ENCODE measurements at regions not wholly inside any gene's neighbourhood (a gene's known extent, or its start where the extent isn't known, plus 50 kb on each side); places are given as distances from the start of the nearest gene placed in this dataset.
"Not testable (repeated sequence)": the region's sequence is repeated elsewhere in the genome, so short reads cannot be mapped to it uniquely, and the experiment has no call there.

GRCh38 chr5:1619531-1619930 lies 95.8 kb upstream of the LPCAT1 start:
- H3K9ac ChIP-seq (ENCODE audit: low read depth in 1 of 2, low read length in 2 of 2); H3K4me3 ChIP-seq (ENCODE audit: low read depth in 1 of 2, low read length in 2 of 2); H3K9me3 ChIP-seq (ENCODE audit: control insufficient read depth in 1 of 2, low read length in 2 of 2); H3K36me3 ChIP-seq (ENCODE audit: control insufficient read depth in 1 of 2, insufficient read depth in 2 of 2, low read length in 2 of 2); H3K27me3 ChIP-seq (ENCODE audit: control insufficient read depth in 1 of 2, insufficient read depth in 2 of 2, low read length in 2 of 2); H3K27ac ChIP-seq (ENCODE audit: low read depth, low read length); H3K4me1 ChIP-seq (ENCODE audit: control insufficient read depth in 1 of 2, insufficient read depth in 2 of 2, low read length in 2 of 2): not testable (repeated sequence)

- H3K9ac ChIP-seq (ENCODE audit: low read depth in 1 of 2, low read length in 2 of 2); H3K4me3 ChIP-seq (ENCODE audit: low read depth in 1 of 2, low read length in 2 of 2); H3K4me1 ChIP-seq (ENCODE audit: control insufficient read depth in 1 of 2, insufficient read depth in 2 of 2, low read length in 2 of 2); H3K27me3 ChIP-seq (ENCODE audit: control insufficient read depth in 1 of 2, insufficient read depth in 2 of 2, low read length in 2 of 2); H3K27ac ChIP-seq (ENCODE audit: low read depth, low read length); H3K9me3 ChIP-seq (ENCODE audit: control insufficient read depth in 1 of 2, low read length in 2 of 2); H3K36me3 ChIP-seq (ENCODE audit: control insufficient read depth in 1 of 2, insufficient read depth in 2 of 2, low read length in 2 of 2): not testable (repeated sequence)
Measured at GRCh38 chr5:1618296-1618865, 94.6 kb upstream of the LPCAT1 start.

- not testable (repeated sequence) for H3K9me3 ChIP-seq (ENCODE audit: control insufficient read depth in 1 of 2, low read length in 2 of 2); H3K9ac ChIP-seq (ENCODE audit: low read depth in 1 of 2, low read length in 2 of 2); H3K4me1 ChIP-seq (ENCODE audit: control insufficient read depth in 1 of 2, insufficient read depth in 2 of 2, low read length in 2 of 2); H3K27me3 ChIP-seq (ENCODE audit: control insufficient read depth in 1 of 2, insufficient read depth in 2 of 2, low read length in 2 of 2); H3K36me3 ChIP-seq (ENCODE audit: control insufficient read depth in 1 of 2, insufficient read depth in 2 of 2, low read length in 2 of 2); H3K4me3 ChIP-seq (ENCODE audit: low read depth in 1 of 2, low read length in 2 of 2); H3K27ac ChIP-seq (ENCODE audit: low read depth, low read length)
Measured at GRCh38 chr5:1617236-1617755, 93.5 kb upstream of the LPCAT1 start.

- not testable (repeated sequence) for H3K27ac ChIP-seq (ENCODE audit: low read depth, low read length); H3K9me3 ChIP-seq (ENCODE audit: control insufficient read depth in 1 of 2, low read length in 2 of 2); H3K9ac ChIP-seq (ENCODE audit: low read depth in 1 of 2, low read length in 2 of 2); H3K4me3 ChIP-seq (ENCODE audit: low read depth in 1 of 2, low read length in 2 of 2); H3K27me3 ChIP-seq (ENCODE audit: control insufficient read depth in 1 of 2, insufficient read depth in 2 of 2, low read length in 2 of 2); H3K4me1 ChIP-seq (ENCODE audit: control insufficient read depth in 1 of 2, insufficient read depth in 2 of 2, low read length in 2 of 2); H3K36me3 ChIP-seq (ENCODE audit: control insufficient read depth in 1 of 2, insufficient read depth in 2 of 2, low read length in 2 of 2)
Measured at GRCh38 chr5:1613515-1613914, 89.8 kb upstream of the LPCAT1 start.

- H3K36me3 ChIP-seq (ENCODE audit: control insufficient read depth in 1 of 2, insufficient read depth in 2 of 2, low read length in 2 of 2); H3K27me3 ChIP-seq (ENCODE audit: control insufficient read depth in 1 of 2, insufficient read depth in 2 of 2, low read length in 2 of 2); H3K27ac ChIP-seq (ENCODE audit: low read depth, low read length); H3K9ac ChIP-seq (ENCODE audit: low read depth in 1 of 2, low read length in 2 of 2); H3K4me3 ChIP-seq (ENCODE audit: low read depth in 1 of 2, low read length in 2 of 2); H3K4me1 ChIP-seq (ENCODE audit: control insufficient read depth in 1 of 2, insufficient read depth in 2 of 2, low read length in 2 of 2); H3K9me3 ChIP-seq (ENCODE audit: control insufficient read depth in 1 of 2, low read length in 2 of 2): not testable (repeated sequence)
Measured at GRCh38 chr5:1610526-1610925, 86.8 kb upstream of the LPCAT1 start.

GRCh38 chr5:1609111-1609510 lies 85.4 kb upstream of the LPCAT1 start:
- not testable (repeated sequence) for H3K36me3 ChIP-seq (ENCODE audit: control insufficient read depth in 1 of 2, insufficient read depth in 2 of 2, low read length in 2 of 2); H3K9me3 ChIP-seq (ENCODE audit: control insufficient read depth in 1 of 2, low read length in 2 of 2); H3K4me1 ChIP-seq (ENCODE audit: control insufficient read depth in 1 of 2, insufficient read depth in 2 of 2, low read length in 2 of 2); H3K9ac ChIP-seq (ENCODE audit: low read depth in 1 of 2, low read length in 2 of 2); H3K27me3 ChIP-seq (ENCODE audit: control insufficient read depth in 1 of 2, insufficient read depth in 2 of 2, low read length in 2 of 2); H3K4me3 ChIP-seq (ENCODE audit: low read depth in 1 of 2, low read length in 2 of 2); H3K27ac ChIP-seq (ENCODE audit: low read depth, low read length)

GRCh38 chr5:1608336-1608735 lies 84.6 kb upstream of the LPCAT1 start:
- H3K27ac ChIP-seq (ENCODE audit: low read depth, low read length); H3K36me3 ChIP-seq (ENCODE audit: control insufficient read depth in 1 of 2, insufficient read depth in 2 of 2, low read length in 2 of 2); H3K9ac ChIP-seq (ENCODE audit: low read depth in 1 of 2, low read length in 2 of 2); H3K9me3 ChIP-seq (ENCODE audit: control insufficient read depth in 1 of 2, low read length in 2 of 2); H3K4me1 ChIP-seq (ENCODE audit: control insufficient read depth in 1 of 2, insufficient read depth in 2 of 2, low read length in 2 of 2); H3K27me3 ChIP-seq (ENCODE audit: control insufficient read depth in 1 of 2, insufficient read depth in 2 of 2, low read length in 2 of 2); H3K4me3 ChIP-seq (ENCODE audit: low read depth in 1 of 2, low read length in 2 of 2): not testable (repeated sequence)

GRCh38 chr5:1606951-1607350 lies 83.2 kb upstream of the LPCAT1 start:
- not testable (repeated sequence) for H3K4me3 ChIP-seq (ENCODE audit: low read depth in 1 of 2, low read length in 2 of 2); H3K27ac ChIP-seq (ENCODE audit: low read depth, low read length); H3K9me3 ChIP-seq (ENCODE audit: control insufficient read depth in 1 of 2, low read length in 2 of 2); H3K27me3 ChIP-seq (ENCODE audit: control insufficient read depth in 1 of 2, insufficient read depth in 2 of 2, low read length in 2 of 2); H3K9ac ChIP-seq (ENCODE audit: low read depth in 1 of 2, low read length in 2 of 2); H3K36me3 ChIP-seq (ENCODE audit: control insufficient read depth in 1 of 2, insufficient read depth in 2 of 2, low read length in 2 of 2); H3K4me1 ChIP-seq (ENCODE audit: control insufficient read depth in 1 of 2, insufficient read depth in 2 of 2, low read length in 2 of 2)

GRCh38 chr5:1603916-1604315 lies 80.2 kb upstream of the LPCAT1 start:
- H3K4me1 ChIP-seq (ENCODE audit: control insufficient read depth in 1 of 2, insufficient read depth in 2 of 2, low read length in 2 of 2); H3K36me3 ChIP-seq (ENCODE audit: control insufficient read depth in 1 of 2, insufficient read depth in 2 of 2, low read length in 2 of 2); H3K9ac ChIP-seq (ENCODE audit: low read depth in 1 of 2, low read length in 2 of 2); H3K4me3 ChIP-seq (ENCODE audit: low read depth in 1 of 2, low read length in 2 of 2); H3K27ac ChIP-seq (ENCODE audit: low read depth, low read length); H3K27me3 ChIP-seq (ENCODE audit: control insufficient read depth in 1 of 2, insufficient read depth in 2 of 2, low read length in 2 of 2); H3K9me3 ChIP-seq (ENCODE audit: control insufficient read depth in 1 of 2, low read length in 2 of 2): not testable (repeated sequence)

GRCh38 chr5:1601565-1601964 lies 77.8 kb upstream of the LPCAT1 start:
- H3K9ac ChIP-seq (ENCODE audit: low read depth in 1 of 2, low read length in 2 of 2); H3K9me3 ChIP-seq (ENCODE audit: control insufficient read depth in 1 of 2, low read length in 2 of 2); H3K4me3 ChIP-seq (ENCODE audit: low read depth in 1 of 2, low read length in 2 of 2); H3K36me3 ChIP-seq (ENCODE audit: control insufficient read depth in 1 of 2, insufficient read depth in 2 of 2, low read length in 2 of 2); H3K27me3 ChIP-seq (ENCODE audit: control insufficient read depth in 1 of 2, insufficient read depth in 2 of 2, low read length in 2 of 2); H3K27ac ChIP-seq (ENCODE audit: low read depth, low read length); H3K4me1 ChIP-seq (ENCODE audit: control insufficient read depth in 1 of 2, insufficient read depth in 2 of 2, low read length in 2 of 2): not testable (repeated sequence)
